ENCODE measurements at regions not wholly inside any gene's neighbourhood (a gene's known extent, or its start where the extent isn't known, plus 50 kb on each side); places are given as distances from the start of the nearest gene placed in this dataset.

- H3K36me3 Mint-ChIP-seq: no peaks in the 10 kb centered on the region
- CTCF ChIA-PET: no interaction called here
- no peak overlapping the region for H3K4me3 Mint-ChIP-seq
- no peak for DNase-seq
- no peaks in the 10 kb centered on the region for H3K9me3 Mint-ChIP-seq
- H3K4me1 Mint-ChIP-seq (ENCODE audit: low read depth): no peaks in the 10 kb centered on the region
- POLR2A ChIA-PET: no interaction called here
- H3K27me3 Mint-ChIP-seq: no peaks in the 10 kb centered on the region
- H3K27ac Mint-ChIP-seq: no peak overlapping the region
- intact Hi-C loops (cut with micrococcal nuclease): no loop called here
Measured at GRCh38 chr2:20140321-20141055, 84.4 kb downstream of the SDC1 start.

- Mint-ChIP-seq H3K27me3 (no peaks in the 10 kb centered on the region), H3K36me3 (no peaks in the 10 kb centered on the region), H3K4me3 (no peak overlapping the region), H3K27ac (no peak overlapping the region), H3K4me1 (ENCODE audit: low read depth) (no peaks in the 10 kb centered on the region), H3K9me3 (no peaks in the 10 kb centered on the region)
- POLR2A ChIA-PET: no interaction called here
- CTCF ChIA-PET: no interaction called here
- DNase-seq: no peak
- intact Hi-C loops (cut with micrococcal nuclease): no loop called here
Measured at GRCh38 chr2:20139407-20140172, 85.3 kb downstream of the SDC1 start.

- POLR2A ChIA-PET: no interaction called here
- H3K4me1 Mint-ChIP-seq (ENCODE audit: low read depth): no peaks in the 10 kb centered on the region
- H3K27me3 Mint-ChIP-seq: no peaks in the 10 kb centered on the region
- no peak overlapping the region for H3K4me3 Mint-ChIP-seq
- no peak overlapping the region for H3K27ac Mint-ChIP-seq
- intact Hi-C loops (cut with micrococcal nuclease): no loop called here
- CTCF ChIA-PET: no interaction called here
- no peaks in the 10 kb centered on the region for H3K9me3 Mint-ChIP-seq
- H3K36me3 Mint-ChIP-seq: no peaks in the 10 kb centered on the region
- DNase-seq: no peak
Measured at GRCh38 chr2:20138696-20139095, 86.2 kb downstream of the SDC1 start.

- ChIA-PET CTCF (interaction anchor here (1.6 kb wide), 1 partner anchor 10 kb away, joined by 4 read pairs; no protein-coding TSS in a partner anchor), POLR2A (no interaction called here)
- H3K36me3 Mint-ChIP-seq: no peaks in the 10 kb centered on the region
- H3K9me3 Mint-ChIP-seq: no peaks in the 10 kb centered on the region
- H3K4me1 Mint-ChIP-seq (ENCODE audit: low read depth): no peaks in the 10 kb centered on the region
- intact Hi-C loops (cut with micrococcal nuclease): no loop called here
- no peak overlapping the region for H3K27ac Mint-ChIP-seq
- no peak for DNase-seq
- H3K4me3 Mint-ChIP-seq: no peak overlapping the region
- H3K27me3 Mint-ChIP-seq: peaks cover under 1% of the 10 kb centered on the region
Measured at GRCh38 chr2:20137884-20138283, 86.5 kb upstream of the LAPTM4A start.

- Mint-ChIP-seq H3K27ac (no peak overlapping the region), H3K9me3 (no peaks in the 10 kb centered on the region), H3K4me3 (no peak overlapping the region), H3K4me1 (ENCODE audit: low read depth) (no peaks in the 10 kb centered on the region), H3K36me3 (no peaks in the 10 kb centered on the region), H3K27me3 (peaks cover 7% of the 10 kb centered on the region)
- DNase-seq: no peak
- ChIA-PET CTCF (interaction anchor here (1.6 kb wide), 1 partner anchor 9 kb away, joined by 4 read pairs; no protein-coding TSS in a partner anchor), POLR2A (no interaction called here)
- intact Hi-C loops (cut with micrococcal nuclease): no loop called here
Measured at GRCh38 chr2:20137131-20137571, 85.7 kb upstream of the LAPTM4A start.

- CTCF ChIA-PET: interaction anchor here (1.0 to 1.6 kb wide), 4 partner anchors 8 to 287 kb away, joined by 4 to 6 read pairs (median 5); no protein-coding TSS in a partner anchor
- Mint-ChIP-seq H3K4me1 (ENCODE audit: low read depth) (no peaks in the 10 kb centered on the region), H3K27ac (no peak overlapping the region), H3K4me3 (no peak overlapping the region), H3K9me3 (no peaks in the 10 kb centered on the region), H3K27me3 (peaks cover 8% of the 10 kb centered on the region), H3K36me3 (no peaks in the 10 kb centered on the region)
- no peak for DNase-seq
- POLR2A ChIA-PET: no interaction called here
- intact Hi-C loops (cut with micrococcal nuclease): no loop called here
Measured at GRCh38 chr2:20136149-20136548, 84.7 kb upstream of the LAPTM4A start.

- Mint-ChIP-seq H3K27me3 (peaks cover 8% of the 10 kb centered on the region), H3K4me3 (no peak overlapping the region), H3K36me3 (no peaks in the 10 kb centered on the region), H3K4me1 (ENCODE audit: low read depth) (no peaks in the 10 kb centered on the region), H3K9me3 (no peaks in the 10 kb centered on the region), H3K27ac (no peak overlapping the region)
- CTCF ChIA-PET: interaction anchor here (1.0 to 1.6 kb wide), 3 partner anchors 9 to 287 kb away, joined by 4 to 6 read pairs (median 6); no protein-coding TSS in a partner anchor
- intact Hi-C loops (cut with micrococcal nuclease): loop anchor here (1.0 kb wide), 1 partner anchor 90 kb away; the partner anchor contains the start of gene SDC1
- peak; percentile 59 for DNase-seq
- POLR2A ChIA-PET: no interaction called here
Measured at GRCh38 chr2:20135631-20136050, 84.2 kb upstream of the LAPTM4A start.

- Mint-ChIP-seq H3K4me3 (no peak overlapping the region), H3K9me3 (no peaks in the 10 kb centered on the region), H3K27ac (no peak overlapping the region), H3K27me3 (peaks cover 10% of the 10 kb centered on the region), H3K36me3 (no peaks in the 10 kb centered on the region), H3K4me1 (ENCODE audit: low read depth) (no peaks in the 10 kb centered on the region)
- POLR2A ChIA-PET: no interaction called here
- intact Hi-C loops (cut with micrococcal nuclease): no loop called here
- no peak for DNase-seq
- CTCF ChIA-PET: no interaction called here
Measured at GRCh38 chr2:20132990-20133535, 81.6 kb upstream of the LAPTM4A start.

GRCh38 chr2:20130821-20131645, 79.6 kb upstream of the LAPTM4A start:
- intact Hi-C loops (cut with micrococcal nuclease): no loop called here
- no peak overlapping the region for H3K27ac Mint-ChIP-seq
- ChIA-PET CTCF (no interaction called here), POLR2A (no interaction called here)
- no peaks in the 10 kb centered on the region for H3K4me1 Mint-ChIP-seq (ENCODE audit: low read depth)
- peaks cover 10% of the 10 kb centered on the region for H3K27me3 Mint-ChIP-seq
- no peak for DNase-seq
- no peaks in the 10 kb centered on the region for H3K36me3 Mint-ChIP-seq
- H3K9me3 Mint-ChIP-seq: no peaks in the 10 kb centered on the region
- no peak overlapping the region for H3K4me3 Mint-ChIP-seq

GRCh38 chr2:20130160-20130560, 78.7 kb upstream of the LAPTM4A start:
- peaks cover 10% of the 10 kb centered on the region for H3K27me3 Mint-ChIP-seq
- DNase-seq: no peak
- no peak overlapping the region for H3K27ac Mint-ChIP-seq
- POLR2A ChIA-PET: no interaction called here
- no peak overlapping the region for H3K4me3 Mint-ChIP-seq
- CTCF ChIA-PET: interaction anchor here (0.6 kb wide), 1 partner anchor 1691 kb away, joined by 3 read pairs; no protein-coding TSS in a partner anchor
- H3K36me3 Mint-ChIP-seq: no peaks in the 10 kb centered on the region
- intact Hi-C loops (cut with micrococcal nuclease): no loop called here
- no peaks in the 10 kb centered on the region for H3K9me3 Mint-ChIP-seq
- H3K4me1 Mint-ChIP-seq (ENCODE audit: low read depth): no peaks in the 10 kb centered on the region

- Mint-ChIP-seq H3K27me3 (peaks cover 10% of the 10 kb centered on the region), H3K4me1 (ENCODE audit: low read depth) (no peaks in the 10 kb centered on the region), H3K4me3 (no peak overlapping the region), H3K27ac (no peak overlapping the region), H3K9me3 (no peaks in the 10 kb centered on the region), H3K36me3 (no peaks in the 10 kb centered on the region)
- no peak for DNase-seq
- CTCF ChIA-PET: interaction anchor here (0.6 to 1.8 kb wide), 2 partner anchors 8 to 1690 kb away, joined by 3 to 4 read pairs; no protein-coding TSS in a partner anchor
- POLR2A ChIA-PET: no interaction called here
- intact Hi-C loops (cut with micrococcal nuclease): no loop called here
Measured at GRCh38 chr2:20129331-20130159, 78.1 kb upstream of the LAPTM4A start.
